Stimulated activated CD8-positive, alpha-beta memory T cell treated with anti-CD3 and anti-CD28 coated beads, Interleukin-7, amount 100 ng/mL, for 4 hours (primary cell): ENCODE measurements at regions not wholly inside any gene's neighbourhood (a gene's known extent, or its start where the extent isn't known, plus 50 kb on each side); places are given as distances from the start of the nearest gene placed in this dataset.
"Not testable (repeated sequence)": the region's sequence is repeated elsewhere in the genome, so short reads cannot be mapped to it uniquely, and the experiment has no call there.

Experiments
- DNase-seq, 2 donors: peaks; one replicate each; pipeline ENCODE4 v3.0.0-alpha.2; 2020; ENCODE audit warnings: low read depth in 2 of 2

DNA sequence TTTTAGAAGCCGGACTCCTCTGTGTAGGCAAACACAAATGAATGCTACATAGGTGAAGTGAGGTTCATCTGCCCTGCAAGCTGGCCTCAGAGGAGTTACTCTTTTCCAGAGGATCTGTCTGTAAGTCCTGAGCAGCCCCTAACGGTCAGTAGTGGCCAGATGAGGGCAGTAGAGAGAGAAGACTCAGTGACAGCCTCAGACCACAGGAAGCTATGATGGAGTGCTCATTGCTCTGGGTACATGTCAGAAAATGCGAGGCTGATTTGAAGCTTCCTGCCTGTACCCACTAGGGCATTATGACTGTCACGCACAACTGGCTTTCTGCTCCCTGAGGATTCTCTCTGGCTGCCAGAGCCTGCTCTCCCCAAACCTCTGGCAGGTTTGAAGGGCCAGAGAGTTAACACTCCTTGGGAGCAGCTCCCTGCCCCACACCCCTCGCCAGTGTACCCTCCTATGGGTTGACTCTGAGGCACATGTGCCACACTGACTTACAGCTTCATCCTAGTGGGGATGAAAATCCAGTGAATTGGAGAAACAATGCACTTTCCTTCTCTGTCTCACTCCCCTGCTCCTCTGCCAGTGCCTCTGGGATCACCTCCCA lies 141.5 kb downstream of the GABRG2 start:
- no peak for DNase-seq

DNA sequence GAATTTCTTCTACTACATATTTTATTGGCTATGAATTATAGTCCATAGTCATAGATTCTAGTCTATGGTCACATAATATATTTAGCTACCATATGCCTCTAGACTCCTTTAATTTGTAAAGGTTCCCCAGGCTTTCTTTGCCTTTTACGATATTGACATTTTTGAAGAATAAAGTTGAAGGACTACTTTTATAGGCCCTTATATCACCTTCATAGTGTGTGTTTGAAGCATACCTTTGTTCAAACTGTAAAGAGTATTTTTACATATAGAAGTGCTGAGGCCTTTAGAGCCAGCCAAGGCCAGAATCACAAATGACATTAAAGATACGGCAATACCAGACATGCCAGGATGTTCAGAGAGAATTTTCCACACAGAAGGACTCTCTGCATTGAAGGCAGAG lies 147.0 kb downstream of the GABRG2 start:
- no peak for DNase-seq

DNA sequence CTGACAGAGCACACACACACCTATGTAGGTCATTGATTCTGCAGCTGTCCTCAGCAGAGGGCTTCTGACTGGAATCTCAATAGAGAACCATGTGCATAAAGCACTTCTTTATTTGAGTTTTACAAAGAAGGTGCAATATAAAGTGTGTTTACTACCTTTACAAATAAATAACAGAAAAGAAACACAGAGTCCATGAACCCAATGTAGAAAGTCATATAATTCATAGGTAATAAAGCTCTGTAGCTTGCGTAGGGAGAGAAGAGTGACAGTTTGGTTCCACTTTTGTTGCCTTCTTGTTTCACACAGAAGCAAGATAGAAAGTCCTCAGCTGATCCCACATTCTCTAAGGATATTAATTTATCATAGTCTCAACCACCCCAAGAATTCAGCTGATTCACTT lies 149.5 kb downstream of the GABRG2 start:
- DNase-seq, result no peak

DNA sequence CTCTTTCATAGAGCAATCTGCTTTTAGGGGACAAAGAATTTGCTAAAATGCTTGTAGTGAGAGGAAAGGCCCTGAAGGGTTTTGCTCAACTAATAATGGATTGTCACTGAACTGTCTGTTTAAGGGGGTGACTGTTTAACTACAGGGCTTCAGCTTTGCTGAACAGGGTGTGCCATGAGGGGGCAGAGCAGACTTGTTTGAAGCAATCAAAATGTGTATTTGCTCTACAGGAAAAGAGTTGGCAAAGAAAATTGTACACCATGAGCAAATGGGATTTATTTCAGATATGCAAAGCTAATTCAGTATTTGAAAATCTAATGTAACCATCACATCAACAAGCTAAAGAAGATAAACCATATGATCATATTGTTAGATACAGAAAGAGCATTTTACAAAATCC lies 154.3 kb downstream of the GABRG2 start:
- DNase-seq, result no peak

DNA sequence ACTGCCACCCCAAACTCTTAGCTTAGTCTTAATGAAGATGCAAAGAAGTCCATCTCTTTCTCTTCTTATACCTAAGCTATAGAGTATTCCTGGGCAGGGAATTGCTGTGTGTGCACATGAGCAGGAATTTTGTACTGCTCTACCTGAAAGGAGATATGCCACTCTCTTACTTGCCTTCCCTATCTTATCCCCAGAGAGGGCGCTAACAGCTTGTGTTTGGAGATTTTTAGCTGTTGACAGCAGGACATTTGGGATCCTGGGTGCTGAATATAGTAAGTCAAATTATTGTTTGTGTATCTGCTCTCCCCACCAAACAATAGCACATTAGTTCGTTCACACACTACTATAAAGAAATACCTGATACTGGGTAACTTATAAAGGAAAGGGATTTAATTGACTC lies 159.5 kb downstream of the GABRG2 start:
- DNase-seq, result no peak

DNA sequence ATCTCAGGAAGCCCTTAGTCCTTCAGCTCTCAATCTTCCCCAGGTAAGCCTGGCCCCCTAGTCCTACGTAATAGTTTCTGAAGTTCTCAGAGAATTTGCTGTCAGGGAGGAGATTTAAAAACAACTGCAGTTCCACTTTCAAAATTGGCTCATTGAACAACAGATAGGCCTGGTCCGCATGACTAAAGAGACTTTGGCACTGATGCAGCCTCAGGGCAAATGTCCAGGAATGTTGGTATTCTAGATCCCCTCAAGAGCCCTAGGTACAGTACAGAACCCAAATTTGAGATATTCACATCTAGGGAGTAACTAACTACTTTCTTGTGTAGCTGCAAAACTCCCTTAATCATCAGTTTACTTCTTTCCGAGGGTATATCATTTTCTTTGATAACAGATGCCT lies 162.8 kb downstream of the GABRG2 start:
- DNase-seq, result no peak

DNA sequence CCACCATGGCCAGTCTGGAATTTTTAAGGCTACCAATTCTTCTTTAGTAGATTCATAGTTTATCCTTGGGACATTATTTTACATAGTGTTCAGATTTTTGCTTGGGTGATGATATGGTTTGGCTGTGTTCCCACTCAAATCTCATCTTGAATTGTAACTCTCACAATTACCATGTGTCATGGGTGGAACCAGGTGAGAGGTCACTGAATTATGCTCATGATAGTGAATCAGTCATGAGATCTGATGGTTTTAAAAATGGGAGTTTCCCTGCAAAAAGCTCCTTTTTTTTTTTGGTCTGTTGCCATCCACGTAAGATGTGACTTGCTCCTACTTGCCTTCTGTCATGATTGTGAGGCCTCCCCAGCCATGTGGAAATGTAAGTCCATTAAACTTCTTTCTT lies 163.9 kb downstream of the GABRG2 start:
- no peak for DNase-seq

DNA sequence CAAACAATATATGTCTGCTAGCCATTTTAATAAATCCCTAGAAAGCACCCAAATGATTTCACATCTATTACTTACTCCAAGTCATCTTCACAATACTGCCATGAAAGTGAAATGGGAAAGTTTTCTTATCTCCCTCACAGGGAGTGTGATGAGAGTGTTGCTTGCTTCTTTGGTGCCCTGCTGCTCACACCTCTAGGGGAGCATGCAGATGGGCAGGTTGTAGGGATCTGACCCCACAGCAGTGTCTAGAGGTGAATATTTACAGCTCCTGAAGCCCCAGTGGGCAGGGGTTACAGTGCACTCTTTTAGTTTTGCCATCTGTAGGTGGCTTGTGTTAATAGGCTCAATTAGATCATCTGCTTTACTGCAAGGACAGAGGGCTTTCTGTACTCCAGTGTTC lies 173.2 kb downstream of the GABRG2 start:
- DNase-seq, result no peak

DNA sequence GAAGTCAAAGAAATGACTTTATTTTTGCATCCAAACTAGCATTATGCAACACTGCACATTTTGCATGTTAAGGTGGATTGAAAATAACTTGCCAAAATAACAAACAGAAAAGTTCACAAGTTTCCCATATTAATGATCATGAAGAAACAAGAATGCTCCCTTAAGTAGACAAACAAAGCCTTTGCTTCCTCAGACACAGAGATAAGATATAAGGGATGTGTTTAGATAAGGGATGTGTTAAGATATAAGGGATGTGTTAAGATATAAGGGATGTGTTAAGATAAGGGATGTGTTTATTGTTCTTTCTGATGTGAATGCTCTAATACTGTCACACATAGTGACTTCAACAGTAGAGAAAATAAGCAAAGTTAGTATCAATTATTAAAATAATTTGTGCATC lies 174.8 kb downstream of the GABRG2 start:
- DNase-seq, result no peak

DNA sequence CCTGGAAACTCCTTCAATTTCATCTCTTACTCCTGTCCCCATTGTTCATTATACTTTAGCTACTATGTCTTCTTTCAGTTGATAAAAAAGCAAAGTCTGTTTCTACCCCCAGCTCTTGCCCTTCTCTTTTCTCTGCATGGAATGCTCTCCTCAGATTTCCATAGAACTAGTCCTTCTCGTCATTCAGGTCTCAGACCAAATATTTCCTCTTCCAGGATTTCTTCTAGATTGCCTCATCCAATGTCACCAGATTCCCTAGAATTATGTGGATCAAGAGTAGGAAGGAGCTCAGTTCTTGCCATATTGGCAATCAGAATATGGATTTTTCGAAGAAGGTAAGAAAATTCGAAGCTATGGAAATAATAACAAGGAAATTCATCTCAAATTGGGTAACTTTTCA lies 176.1 kb downstream of the GABRG2 start:
- no peak for DNase-seq

DNA sequence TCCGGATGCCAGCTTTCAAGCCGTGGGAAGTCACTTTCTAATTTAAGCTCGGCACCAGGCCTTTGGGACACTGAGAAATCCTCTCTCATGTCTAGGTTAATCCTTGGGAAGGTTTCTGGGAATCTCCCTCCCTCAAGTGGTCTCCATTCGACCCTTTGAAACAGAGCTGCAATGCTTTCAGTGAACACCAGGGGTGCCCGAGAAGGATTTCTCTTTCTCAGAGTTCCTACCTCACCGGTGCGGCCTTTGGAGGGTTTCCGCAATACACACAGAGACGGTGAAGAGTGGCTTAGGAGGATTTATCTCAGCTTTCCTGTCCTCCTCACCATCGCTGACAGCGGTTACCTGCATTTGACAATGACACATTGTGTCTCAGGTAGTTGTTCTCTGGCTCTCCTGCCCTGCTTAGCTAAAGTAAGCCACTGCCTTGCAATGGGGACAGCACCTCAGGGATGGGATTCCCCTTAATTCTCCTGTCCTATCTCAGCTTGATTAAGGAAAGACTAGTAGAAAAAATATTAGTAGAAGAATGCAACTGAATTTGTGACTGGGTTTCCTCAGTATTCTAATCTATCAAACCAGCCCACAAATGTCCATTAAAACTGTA lies 180.6 kb downstream of the GABRG2 start:
- no peak for DNase-seq

DNA sequence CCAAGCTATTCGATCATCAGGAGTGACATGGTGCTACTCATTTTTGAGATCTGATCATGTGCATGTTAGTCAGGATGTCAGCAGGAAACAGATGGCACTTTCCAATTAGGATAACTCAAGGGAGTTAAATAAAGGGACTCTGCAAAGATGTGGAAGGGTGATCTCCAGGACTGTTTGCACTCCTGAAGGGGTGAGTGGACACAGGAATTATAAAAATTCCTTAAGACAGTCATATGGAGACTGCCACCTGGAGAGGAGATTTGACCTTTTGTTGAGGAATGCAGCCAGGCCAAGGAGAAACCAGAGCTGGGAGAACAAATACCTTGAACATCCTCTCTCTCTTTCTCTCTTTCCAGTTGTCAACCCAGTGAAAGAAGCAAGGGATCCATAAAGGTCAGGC lies 189.1 kb downstream of the GABRG2 start:
- no peak for DNase-seq

DNA sequence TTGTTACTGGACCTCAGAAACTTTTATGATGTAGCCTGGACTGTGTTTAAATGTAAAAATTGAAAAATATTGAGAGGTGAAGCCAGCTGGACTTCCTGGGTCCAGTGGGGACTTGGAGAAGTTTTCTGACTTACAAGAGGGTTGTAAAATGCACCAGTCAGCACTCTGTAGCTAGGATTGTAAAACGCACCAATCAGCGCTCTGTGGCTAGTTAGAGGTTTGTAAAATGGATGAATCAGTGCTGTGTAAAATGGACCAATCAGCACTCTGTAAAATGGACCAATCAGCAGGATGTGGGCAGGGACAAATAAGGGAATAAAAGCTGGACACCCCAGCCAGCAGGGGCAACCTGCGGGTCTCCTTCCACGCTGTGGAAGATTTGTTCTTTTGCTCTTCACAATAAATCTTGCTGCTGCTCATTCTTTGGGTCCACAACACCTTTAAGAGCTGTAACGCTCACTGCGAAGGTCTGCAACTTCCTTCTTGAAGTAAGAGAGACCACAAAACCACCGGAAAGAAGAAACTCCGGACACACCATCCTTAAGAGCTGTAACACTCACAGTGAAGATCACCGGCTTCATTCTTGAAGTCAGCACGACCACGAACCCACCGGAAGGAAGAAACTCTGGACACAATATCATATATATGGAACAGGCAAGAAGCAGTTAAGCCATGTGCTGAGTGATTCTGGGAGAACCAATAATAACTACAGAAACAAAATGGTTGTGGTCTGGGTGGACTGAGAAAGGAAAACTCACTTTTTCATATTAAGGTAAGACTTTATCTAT lies 201.3 kb downstream of the GABRG2 start:
- DNase-seq, result no peak

DNA sequence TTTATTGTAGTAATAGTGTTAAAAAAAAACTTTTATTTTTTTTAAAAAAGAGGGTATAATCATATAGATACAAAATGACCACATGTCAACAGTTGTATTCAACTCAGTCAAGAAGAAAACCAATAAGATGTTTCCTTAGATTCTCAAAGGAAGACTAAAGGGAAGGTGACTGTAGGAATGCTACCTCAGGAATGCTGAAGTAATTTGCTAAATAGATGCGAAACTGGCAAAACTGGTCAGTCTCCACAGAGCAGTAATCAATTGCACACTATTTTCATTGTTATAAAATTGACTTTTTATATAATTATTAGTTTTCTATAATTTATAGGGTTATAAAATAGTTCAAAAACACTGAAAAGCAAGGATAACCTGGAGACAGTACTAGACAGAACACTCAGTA lies 204.8 kb downstream of the GABRG2 start:
- DNase-seq, result no peak

DNA sequence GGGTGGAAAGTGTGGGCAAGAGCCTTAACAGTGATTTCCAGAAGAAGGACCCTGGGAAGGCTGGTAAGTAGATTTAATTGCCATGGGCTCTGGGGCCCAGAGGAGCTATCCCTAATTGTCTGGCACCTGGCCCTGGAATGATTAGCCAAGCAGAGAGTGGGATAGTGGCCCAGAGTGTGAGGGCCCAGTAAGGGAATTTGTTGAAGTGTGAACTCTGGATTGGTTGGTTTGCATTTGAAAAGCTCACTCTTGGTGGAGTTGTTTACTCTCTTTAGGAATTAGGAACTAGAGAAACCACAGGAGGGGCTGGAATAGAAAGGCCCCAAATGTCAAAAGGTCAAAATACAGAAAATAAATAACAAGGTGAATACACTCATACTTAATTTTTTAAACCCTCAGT lies 207.1 kb downstream of the GABRG2 start:
- DNase-seq, result no peak

DNA sequence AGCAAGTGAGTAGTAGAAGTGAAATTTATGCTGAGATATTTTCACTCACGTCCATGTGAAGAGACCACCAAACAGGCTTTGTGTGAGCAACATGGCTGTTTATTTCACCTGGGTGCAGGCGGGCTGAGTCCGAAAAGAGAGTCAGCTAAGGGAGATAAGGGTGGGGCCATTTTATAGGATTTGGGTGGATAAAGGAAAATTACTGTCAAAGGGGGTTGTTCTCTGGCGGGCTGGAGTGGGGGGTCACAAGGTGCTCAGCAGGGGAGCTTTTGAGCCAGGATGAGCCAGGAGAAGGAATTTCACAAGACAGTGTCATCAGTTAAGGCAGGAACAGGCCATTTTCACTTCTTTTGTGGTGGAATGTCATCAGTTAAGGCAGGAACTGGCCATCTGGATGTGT lies 207.8 kb downstream of the GABRG2 start:
- not testable (repeated sequence) for DNase-seq

DNA sequence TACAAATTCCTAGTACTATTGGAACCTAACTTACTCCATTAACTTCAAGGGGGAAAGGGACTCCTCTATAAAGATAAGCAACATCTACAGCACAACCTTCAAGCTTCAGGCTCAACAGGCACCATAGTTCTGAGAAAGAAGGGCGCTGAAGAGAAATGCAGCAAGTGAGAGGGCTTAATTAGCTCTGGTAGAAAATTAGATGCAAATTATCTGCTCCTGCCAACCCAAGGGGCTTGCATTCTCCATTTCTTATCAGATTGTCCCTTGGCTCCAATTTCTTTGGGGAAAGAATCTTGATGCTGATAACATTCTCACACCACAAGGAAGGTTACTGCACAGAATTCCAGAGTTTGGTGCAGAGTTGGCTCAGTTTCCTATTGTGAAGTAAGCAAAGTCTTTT lies 214.6 kb downstream of the GABRG2 start:
- DNase-seq, result no peak

DNA sequence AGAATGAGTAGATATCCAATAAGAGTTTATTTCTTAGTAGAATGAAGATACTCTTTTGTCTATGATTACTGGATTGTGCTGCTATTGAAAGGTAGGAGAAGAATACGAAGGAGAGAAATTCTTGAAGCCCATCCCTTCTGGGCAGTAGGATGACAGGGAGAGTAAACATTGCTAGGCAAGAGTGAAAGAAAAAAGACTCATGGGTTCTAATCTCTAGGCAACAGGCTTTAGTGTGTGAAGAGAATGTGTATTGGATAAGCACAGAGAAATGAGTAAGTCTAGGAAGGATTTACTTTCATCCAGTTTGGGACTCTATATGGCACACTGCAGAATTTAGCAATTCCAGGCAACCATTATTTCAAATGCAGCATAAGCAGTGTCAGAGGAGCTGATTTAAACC lies 216.0 kb downstream of the GABRG2 start:
- DNase-seq, result no peak

DNA sequence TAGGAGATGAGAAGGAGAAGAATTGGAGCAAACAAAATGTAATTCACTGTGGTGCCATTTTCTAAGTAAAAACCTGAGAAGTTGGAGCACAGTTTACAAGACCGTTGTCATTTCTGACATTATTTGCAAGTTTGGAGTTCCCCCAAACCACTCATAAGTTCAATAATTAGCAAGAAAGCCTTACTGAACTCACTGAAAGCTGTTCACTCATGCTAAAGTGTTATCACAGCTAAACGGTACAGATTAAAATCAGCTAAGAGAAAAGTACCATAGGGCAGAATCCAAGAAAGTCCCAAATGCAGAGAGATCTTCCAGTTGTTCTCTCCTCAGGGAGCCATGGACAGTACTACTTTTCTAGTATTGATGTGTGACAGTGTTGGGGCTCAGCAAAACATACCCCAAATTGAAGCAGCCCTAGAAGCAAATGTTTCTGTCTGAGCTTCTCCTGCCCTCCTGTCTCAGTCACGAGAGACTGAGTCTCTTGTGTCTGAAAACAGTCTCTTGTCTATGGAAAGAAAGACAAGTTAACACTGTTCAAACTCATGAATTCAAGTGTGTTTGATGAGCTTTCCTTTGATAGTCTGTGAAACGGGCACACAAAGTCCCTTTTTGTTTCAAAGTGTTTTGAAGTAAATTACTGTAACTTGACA lies 221.2 kb downstream of the GABRG2 start:
- DNase-seq, result no peak

DNA sequence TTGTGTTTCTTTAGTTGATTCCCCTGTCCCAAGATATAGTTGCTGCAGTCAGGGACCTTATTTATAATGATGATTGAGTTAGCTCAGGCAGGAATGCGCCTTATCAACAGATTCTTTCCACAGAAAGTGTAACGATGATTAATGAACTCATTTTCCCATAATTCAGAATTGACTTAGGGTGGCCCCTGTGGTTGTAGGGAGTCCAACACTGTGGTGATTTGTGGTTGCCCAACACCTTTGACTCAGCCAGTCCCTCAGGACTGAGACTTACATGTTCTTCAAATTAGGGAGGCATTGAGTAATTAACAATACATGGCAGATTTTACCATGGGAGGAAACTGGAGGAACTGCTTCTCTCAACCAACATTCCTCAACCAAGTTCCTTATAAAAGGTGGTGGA lies 221.9 kb downstream of the GABRG2 start:
- DNase-seq, result no peak

DNA sequence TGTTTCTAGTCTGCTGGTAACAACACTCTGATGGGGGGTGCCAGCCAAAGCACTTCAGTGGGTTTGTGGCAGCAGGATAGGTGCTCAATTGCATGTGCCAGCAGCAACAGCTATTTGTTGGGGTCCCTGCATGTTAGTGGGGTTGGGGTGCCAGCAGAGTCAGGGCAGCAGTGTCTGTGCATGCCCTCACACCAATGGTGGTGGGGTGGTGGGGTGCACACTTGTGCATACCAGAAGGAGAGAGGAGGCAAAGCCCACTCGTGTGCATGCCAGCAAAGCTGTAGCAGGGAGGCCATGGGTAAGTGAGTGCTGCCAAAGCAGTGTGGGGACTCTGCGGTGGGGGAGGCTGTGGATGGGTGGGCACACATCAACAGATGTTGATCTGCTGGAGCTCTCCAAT lies 232.2 kb downstream of the GABRG2 start:
- DNase-seq, result no peak

DNA sequence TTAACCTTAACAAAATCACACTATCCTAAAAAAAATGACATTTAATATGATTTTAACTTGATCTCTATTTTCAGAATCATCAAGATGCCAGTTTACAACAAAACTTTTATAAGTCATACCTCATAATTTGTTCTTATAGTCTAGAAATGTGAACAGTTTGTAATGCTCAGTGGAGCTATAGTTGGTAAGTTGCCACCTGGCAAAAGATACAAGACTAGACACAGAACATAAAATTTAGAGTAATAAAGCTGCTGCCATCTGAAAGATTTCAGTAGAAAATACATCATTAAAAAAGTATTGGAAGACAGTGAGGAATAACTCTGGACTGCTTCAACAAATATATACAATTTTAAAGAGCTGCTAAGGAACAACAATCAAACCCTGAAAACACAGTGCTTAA lies 233.8 kb downstream of the GABRG2 start:
- DNase-seq, result no peak

DNA sequence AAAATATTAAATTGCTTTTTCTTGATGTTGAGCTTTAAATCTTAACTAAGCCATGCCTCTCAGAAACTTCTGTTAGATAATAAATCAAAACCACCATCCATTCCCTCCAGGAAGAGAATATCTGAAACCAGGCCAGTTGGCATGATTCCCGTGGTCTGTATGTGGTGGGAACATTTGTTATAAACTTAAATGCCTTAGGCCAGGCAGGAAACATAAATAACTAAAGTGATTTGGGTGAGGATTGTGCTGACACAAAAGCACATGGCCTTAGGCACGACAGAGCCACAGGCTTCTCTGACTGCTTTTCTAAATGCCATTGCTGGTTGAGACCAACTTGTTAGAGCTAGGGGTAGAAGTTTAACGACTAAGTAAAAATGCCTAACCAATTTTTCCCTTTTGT lies 255.9 kb downstream of the GABRG2 start:
- no peak for DNase-seq
